ENCODE measurements at regions not wholly inside any gene's neighbourhood (a gene's known extent, or its start where the extent isn't known, plus 50 kb on each side); places are given as distances from the start of the nearest gene placed in this dataset.

DNA sequence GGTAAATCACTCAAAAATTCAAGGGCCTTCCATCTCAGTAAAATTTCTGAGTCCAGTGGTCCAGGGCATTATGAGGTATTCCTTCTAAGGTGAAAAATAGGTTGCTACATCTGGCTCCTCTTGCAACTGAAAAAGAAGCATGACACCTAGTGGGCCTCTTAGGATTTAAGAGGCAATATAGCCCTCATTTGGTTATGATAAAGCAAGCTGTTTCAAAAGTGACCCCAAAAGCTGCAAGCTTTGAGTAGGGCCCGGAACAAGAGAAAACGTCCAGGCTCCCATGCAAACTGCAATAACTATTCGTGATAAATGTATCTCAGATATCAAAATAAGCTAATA is 1910.2 kb upstream of the PRR20A start:
- no peaks in the 10 kb centered on the region for H3K9me2 ChIP-seq (ENCODE audit: insufficient read depth, low read length)
- no peak for TF ChIP-seq TAF1 (IDR thresholded peaks at IDR 0.05; ENCODE audit: low read depth)
- no peak for TF ChIP-seq POLR2AphosphoS5 (IDR thresholded peaks at IDR 0.05)
- no peak for TF ChIP-seq MXI1 (conservative IDR thresholded peaks at IDR 0.05; ENCODE audit: poor library complexity, severe bottlenecking)
- TF ChIP-seq CTCF (IDR thresholded peaks at IDR 0.05; ENCODE audit: poor library complexity, severe bottlenecking), result no peak
- TF ChIP-seq, protein P1, sequence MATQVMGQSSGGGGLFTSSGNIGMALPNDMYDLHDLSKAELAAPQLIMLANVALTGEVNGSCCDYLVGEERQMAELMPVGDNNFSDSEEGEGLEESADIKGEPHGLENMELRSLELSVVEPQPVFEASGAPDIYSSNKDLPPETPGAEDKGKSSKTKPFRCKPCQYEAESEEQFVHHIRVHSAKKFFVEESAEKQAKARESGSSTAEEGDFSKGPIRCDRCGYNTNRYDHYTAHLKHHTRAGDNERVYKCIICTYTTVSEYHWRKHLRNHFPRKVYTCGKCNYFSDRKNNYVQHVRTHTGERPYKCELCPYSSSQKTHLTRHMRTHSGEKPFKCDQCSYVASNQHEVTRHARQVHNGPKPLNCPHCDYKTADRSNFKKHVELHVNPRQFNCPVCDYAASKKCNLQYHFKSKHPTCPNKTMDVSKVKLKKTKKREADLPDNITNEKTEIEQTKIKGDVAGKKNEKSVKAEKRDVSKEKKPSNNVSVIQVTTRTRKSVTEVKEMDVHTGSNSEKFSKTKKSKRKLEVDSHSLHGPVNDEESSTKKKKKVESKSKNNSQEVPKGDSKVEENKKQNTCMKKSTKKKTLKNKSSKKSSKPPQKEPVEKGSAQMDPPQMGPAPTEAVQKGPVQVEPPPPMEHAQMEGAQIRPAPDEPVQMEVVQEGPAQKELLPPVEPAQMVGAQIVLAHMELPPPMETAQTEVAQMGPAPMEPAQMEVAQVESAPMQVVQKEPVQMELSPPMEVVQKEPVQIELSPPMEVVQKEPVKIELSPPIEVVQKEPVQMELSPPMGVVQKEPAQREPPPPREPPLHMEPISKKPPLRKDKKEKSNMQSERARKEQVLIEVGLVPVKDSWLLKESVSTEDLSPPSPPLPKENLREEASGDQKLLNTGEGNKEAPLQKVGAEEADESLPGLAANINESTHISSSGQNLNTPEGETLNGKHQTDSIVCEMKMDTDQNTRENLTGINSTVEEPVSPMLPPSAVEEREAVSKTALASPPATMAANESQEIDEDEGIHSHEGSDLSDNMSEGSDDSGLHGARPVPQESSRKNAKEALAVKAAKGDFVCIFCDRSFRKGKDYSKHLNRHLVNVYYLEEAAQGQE (IDR thresholded peaks at IDR 0.05; ENCODE audit: borderline replicate concordance), result no peak
- TF ChIP-seq EP300 (conservative IDR thresholded peaks at IDR 0.05; ENCODE audit: poor library complexity, severe bottlenecking), result no peak
- TF ChIP-seq SMC3 (conservative IDR thresholded peaks at IDR 0.05; ENCODE audit: poor library complexity), result no peak
- TF ChIP-seq RAD21 (conservative IDR thresholded peaks at IDR 0.05), result no peak
- TF ChIP-seq EZH2 (IDR thresholded peaks at IDR 0.05; ENCODE audit: borderline replicate concordance, insufficient read depth, low read length, poor library complexity, severe bottlenecking), result no peak
- no peaks in the 10 kb centered on the region for H3F3A ChIP-seq (ENCODE audit: insufficient read depth, low read length, poor library complexity, severe bottlenecking)
- H3K9me3 ChIP-seq (ENCODE audit: low read length), result no peaks in the 10 kb centered on the region
- no peaks in the 10 kb centered on the region for H4K20me1 ChIP-seq (ENCODE audit: insufficient read depth)
- H3K36me3 ChIP-seq (ENCODE audit: insufficient read depth, low read length), result no peaks in the 10 kb centered on the region
- H3K27ac ChIP-seq (ENCODE audit: low read length), result no peak overlapping the region
- H2AFZ ChIP-seq (ENCODE audit: low read depth, low read length), result no peak overlapping the region
- no peaks in the 10 kb centered on the region for H3K27me3 ChIP-seq (ENCODE audit: insufficient read depth, low read depth, low read length)
- no peak overlapping the region for H3K4me2 ChIP-seq (ENCODE audit: low read length)
- H3K4me3 ChIP-seq (ENCODE audit: low read length), result no peak overlapping the region
- no peaks in the 10 kb centered on the region for H3K79me2 ChIP-seq (replicated peaks; ENCODE audit: insufficient read depth, low read length)
- no peak overlapping the region for H3K9ac ChIP-seq (ENCODE audit: low read length)

DNA sequence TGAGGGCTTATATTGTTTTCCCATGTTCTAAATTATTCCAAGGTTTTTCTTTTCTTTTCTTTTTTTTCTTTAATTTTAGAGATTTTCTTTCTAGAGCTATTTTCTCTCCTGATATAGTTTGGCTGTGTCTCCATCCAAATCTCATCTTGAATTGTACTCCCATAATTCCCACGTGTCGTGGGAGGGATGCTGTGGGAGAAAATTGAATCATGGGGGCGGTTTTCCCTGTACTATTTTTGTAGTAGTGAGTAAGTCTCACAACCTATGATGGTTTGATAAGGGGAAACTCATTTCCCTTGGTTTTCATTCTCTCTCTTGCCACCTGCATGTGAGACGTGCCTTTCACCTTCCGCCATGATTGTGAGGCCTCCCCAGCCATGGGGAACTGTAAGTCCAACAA is 1906.4 kb upstream of the PRR20A start:
- Histone ChIP-seq H3K27ac (ENCODE audit: low read length) (no peak overlapping the region), H2AFZ (ENCODE audit: low read depth, low read length) (no peak overlapping the region), H3K9me2 (ENCODE audit: insufficient read depth, low read length) (no peaks in the 10 kb centered on the region), H3F3A (ENCODE audit: insufficient read depth, low read length, poor library complexity, severe bottlenecking) (no peaks in the 10 kb centered on the region), H4K20me1 (ENCODE audit: insufficient read depth) (no peaks in the 10 kb centered on the region), H3K79me2 (replicated peaks; ENCODE audit: insufficient read depth, low read length) (no peaks in the 10 kb centered on the region), H3K9me3 (ENCODE audit: low read length) (no peaks in the 10 kb centered on the region), H3K9ac (ENCODE audit: low read length) (no peak overlapping the region), H3K4me3 (ENCODE audit: low read length) (no peak overlapping the region), H3K4me2 (ENCODE audit: low read length) (no peak overlapping the region), H3K36me3 (ENCODE audit: insufficient read depth, low read length) (no peaks in the 10 kb centered on the region), H3K27me3 (ENCODE audit: insufficient read depth, low read depth, low read length) (no peaks in the 10 kb centered on the region)
- TF ChIP-seq MXI1 (conservative IDR thresholded peaks at IDR 0.05; ENCODE audit: poor library complexity, severe bottlenecking) (no peak), EZH2 (IDR thresholded peaks at IDR 0.05; ENCODE audit: borderline replicate concordance, insufficient read depth, low read length, poor library complexity, severe bottlenecking) (no peak), CTCF (IDR thresholded peaks at IDR 0.05; ENCODE audit: poor library complexity, severe bottlenecking) (no peak), POLR2AphosphoS5 (IDR thresholded peaks at IDR 0.05) (no peak), TAF1 (IDR thresholded peaks at IDR 0.05; ENCODE audit: low read depth) (no peak)
